Suprapubic skin (tissue), 4 donors: ENCODE measurements at regions not wholly inside any gene's neighbourhood (a gene's known extent, or its start where the extent isn't known, plus 50 kb on each side); places are given as distances from the start of the nearest gene placed in this dataset.

ENCODE experiments used
- DNase-seq, 2 donors: peaks; one replicate each; pipeline ENCODE4 v3.0.0-alpha.2; 2019; ENCODE audit warnings: low spot score in 2 of 2
- H3K27ac ChIP-seq: fragments of 200-600 bp; sonication (generic); one replicate; pipeline ENCODE4 v1.5.1; 2019
- H3K27me3 ChIP-seq: fragments of 200-600 bp; sonication (generic); one replicate; pipeline ENCODE4 v1.5.1; 2019
- H3K36me3 ChIP-seq: fragments of 200-600 bp; sonication (generic); one replicate; pipeline ENCODE4 v1.5.1; 2019
- H3K4me1 ChIP-seq: fragments of 200-600 bp; sonication (generic); one replicate; pipeline ENCODE4 v1.5.1; 2019
- H3K4me3 ChIP-seq: fragments of 200-600 bp; sonication (generic); one replicate; pipeline ENCODE4 v1.5.1; 2019; ENCODE audit warnings: mild to moderate bottlenecking
- H3K9me3 ChIP-seq: fragments of 200-600 bp; sonication (generic); one replicate; pipeline ENCODE4 v1.5.1; 2019
- EP300 ChIP-seq: sonication (generic); formaldehyde crosslinking; IDR thresholded peaks from one replicate; pipeline ENCODE4 v1.6.1; 2017; ENCODE audit warnings: antibody characterized with exemption
- POLR2A ChIP-seq, 2 donors: fragments of 450-650 bp; IDR thresholded peaks; one replicate each; pipeline ENCODE4 v1.6.1; 2017; ENCODE audit warnings: antibody characterized with exemption in 2 of 2, mild to moderate bottlenecking in 2 of 2, moderate library complexity in 2 of 2
- POLR2AphosphoS5 ChIP-seq, 3 donors: sonication (generic); formaldehyde crosslinking; IDR thresholded peaks; one replicate each; pipeline ENCODE4 v1.6.1; 2017; ENCODE audit warnings: antibody characterized with exemption in 3 of 3
- WGBS: methylation state at CpG from one replicate; pipeline ENCODE4 v1.1.5; 2018; 5-methylcytosine and 5-hydroxymethylcytosine counted together
- TF ChIP-seq, protein P1 (sequence below), 2 donors: fragments of 200-600 bp in 1 of 2; fragments of 450-650 bp in 1 of 2; sonication (generic) in 1 of 2; IDR thresholded peaks; one replicate each; pipeline ENCODE4 v1.5.1; 2016 to 2019; ENCODE audit warnings: antibody characterized with exemption in 2 of 2, mild to moderate bottlenecking in 1 of 2, moderate library complexity in 1 of 2

DNA sequence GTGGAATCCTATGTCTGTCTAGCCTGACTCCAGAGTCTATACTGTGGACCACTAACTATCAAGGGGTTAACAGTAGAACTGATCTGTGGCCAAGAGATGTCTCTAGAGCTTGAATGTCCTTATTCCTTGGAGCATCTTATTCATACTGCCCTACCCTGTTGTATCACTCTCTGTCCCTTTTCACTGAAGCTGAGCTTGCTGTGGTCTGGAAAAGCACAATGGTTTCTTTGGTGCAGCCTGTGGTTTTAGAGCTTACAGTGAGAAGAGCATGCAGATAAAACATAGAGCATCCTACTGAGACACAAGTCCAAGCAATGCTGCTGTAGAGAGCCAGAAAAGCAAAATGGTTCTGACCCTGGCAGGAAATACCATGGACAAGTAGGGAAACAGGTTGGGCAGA lies 367.0 kb upstream of the ATP2B1 start:
- Histone ChIP-seq H3K36me3 (no peaks in the 10 kb centered on the region), H3K9me3 (no peaks in the 10 kb centered on the region), H3K4me3 (no peak overlapping the region), H3K4me1 (no peaks in the 10 kb centered on the region), H3K27me3 (no peaks in the 10 kb centered on the region), H3K27ac (no peak overlapping the region)
- TF ChIP-seq, protein P1, sequence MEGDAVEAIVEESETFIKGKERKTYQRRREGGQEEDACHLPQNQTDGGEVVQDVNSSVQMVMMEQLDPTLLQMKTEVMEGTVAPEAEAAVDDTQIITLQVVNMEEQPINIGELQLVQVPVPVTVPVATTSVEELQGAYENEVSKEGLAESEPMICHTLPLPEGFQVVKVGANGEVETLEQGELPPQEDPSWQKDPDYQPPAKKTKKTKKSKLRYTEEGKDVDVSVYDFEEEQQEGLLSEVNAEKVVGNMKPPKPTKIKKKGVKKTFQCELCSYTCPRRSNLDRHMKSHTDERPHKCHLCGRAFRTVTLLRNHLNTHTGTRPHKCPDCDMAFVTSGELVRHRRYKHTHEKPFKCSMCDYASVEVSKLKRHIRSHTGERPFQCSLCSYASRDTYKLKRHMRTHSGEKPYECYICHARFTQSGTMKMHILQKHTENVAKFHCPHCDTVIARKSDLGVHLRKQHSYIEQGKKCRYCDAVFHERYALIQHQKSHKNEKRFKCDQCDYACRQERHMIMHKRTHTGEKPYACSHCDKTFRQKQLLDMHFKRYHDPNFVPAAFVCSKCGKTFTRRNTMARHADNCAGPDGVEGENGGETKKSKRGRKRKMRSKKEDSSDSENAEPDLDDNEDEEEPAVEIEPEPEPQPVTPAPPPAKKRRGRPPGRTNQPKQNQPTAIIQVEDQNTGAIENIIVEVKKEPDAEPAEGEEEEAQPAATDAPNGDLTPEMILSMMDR (IDR thresholded peaks at IDR 0.05) = no peak
- TF ChIP-seq POLR2A (IDR thresholded peaks at IDR 0.05) (no peak), EP300 (no peak), POLR2AphosphoS5 (IDR thresholded peaks at IDR 0.05) (no peak)
- no peak for DNase-seq

DNA sequence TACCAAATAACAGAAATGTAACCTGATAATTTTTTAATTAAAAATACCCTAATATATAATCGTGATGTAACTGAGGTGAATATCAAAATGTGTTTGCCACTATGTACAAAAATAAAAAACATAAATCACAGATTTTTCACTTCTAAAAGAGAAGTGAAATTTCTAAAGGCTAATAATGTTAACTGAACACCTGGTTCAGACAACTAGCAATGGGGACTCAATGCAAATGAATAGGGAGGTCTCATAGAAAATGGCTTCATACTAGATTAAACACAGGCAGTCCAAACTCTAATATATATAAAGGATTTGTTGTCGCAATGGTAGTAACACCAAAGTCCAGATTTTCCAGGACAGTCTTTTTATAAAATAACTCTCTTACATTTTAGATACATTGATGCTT lies 365.4 kb upstream of the ATP2B1 start:
- 87% methylated on average over 2 of the region's 2 CpGs for WGBS
- Histone ChIP-seq H3K27ac (no peak overlapping the region), H3K36me3 (no peaks in the 10 kb centered on the region), H3K27me3 (no peaks in the 10 kb centered on the region), H3K9me3 (no peaks in the 10 kb centered on the region), H3K4me1 (no peaks in the 10 kb centered on the region), H3K4me3 (no peak overlapping the region)
- no peak for DNase-seq
- TF ChIP-seq POLR2A (IDR thresholded peaks at IDR 0.05) (no peak), EP300 (no peak), POLR2AphosphoS5 (IDR thresholded peaks at IDR 0.05) (no peak)
- TF ChIP-seq, protein P1 (IDR thresholded peaks at IDR 0.05) = no peak

DNA sequence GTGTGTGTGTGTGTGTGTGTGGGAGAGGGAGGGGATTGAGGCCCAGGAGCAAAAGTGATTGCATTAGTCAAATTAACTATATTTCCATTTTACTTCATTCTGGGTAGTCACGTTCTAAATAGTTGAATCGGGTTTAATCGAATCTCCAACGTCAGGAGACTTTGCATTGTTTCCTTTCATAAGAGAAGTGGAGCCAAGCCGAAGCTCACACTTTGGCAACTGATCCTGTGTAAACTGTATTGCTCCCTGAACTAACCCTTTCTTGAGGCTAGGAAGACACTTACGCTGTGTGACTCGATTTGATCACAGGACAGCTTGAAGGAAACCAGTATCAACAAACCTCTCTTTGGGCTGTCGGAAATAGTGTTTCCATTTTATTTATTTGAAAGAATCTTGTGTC lies 363.4 kb upstream of the ATP2B1 start:
- DNase-seq = no peak

DNA sequence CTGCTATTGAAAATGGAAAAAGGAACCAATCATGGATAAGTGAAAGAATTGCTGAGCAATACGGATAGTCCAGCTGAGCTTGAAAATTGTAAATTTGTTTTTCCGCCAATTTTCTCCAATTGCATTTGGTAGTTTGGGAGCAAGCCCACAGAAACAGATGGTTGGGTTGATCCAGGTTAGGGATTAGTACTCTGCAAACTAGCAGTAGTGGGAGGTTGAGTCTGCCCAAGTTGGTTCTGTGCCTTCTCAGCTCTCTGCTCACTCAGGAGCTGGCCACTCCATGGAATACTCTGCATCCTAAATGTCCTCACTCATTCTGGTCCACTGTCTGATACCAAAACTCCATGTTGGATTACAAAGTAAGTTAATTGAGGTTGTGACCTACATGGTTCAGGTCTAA lies 361.1 kb upstream of the ATP2B1 start:
- Histone ChIP-seq H3K36me3 (no peaks in the 10 kb centered on the region), H3K4me3 (no peak overlapping the region), H3K9me3 (no peaks in the 10 kb centered on the region), H3K4me1 (peaks cover 9% of the 10 kb centered on the region), H3K27me3 (no peaks in the 10 kb centered on the region), H3K27ac (no peak overlapping the region)
- DNase-seq = no peak
- 95% methylated on average over 2 of the region's 2 CpGs for WGBS
- no peak for TF ChIP-seq POLR2AphosphoS5 (IDR thresholded peaks at IDR 0.05)
- TF ChIP-seq, protein P1 (IDR thresholded peaks at IDR 0.05) = no peak
- no peak for TF ChIP-seq POLR2A (IDR thresholded peaks at IDR 0.05)
- TF ChIP-seq EP300 = no peak

More for the DNA sequence above, 363.4 kb upstream of the ATP2B1 start:
- H3K9me3 ChIP-seq = no peaks in the 10 kb centered on the region
- H3K36me3 ChIP-seq = no peaks in the 10 kb centered on the region
- no peaks in the 10 kb centered on the region for H3K27me3 ChIP-seq
- no peak overlapping the region for H3K4me3 ChIP-seq
- 92% methylated on average over 8 of the region's 8 CpGs for WGBS
- no peak overlapping the region for H3K27ac ChIP-seq
- H3K4me1 ChIP-seq = no peaks in the 10 kb centered on the region
- no peak for TF ChIP-seq EP300
- TF ChIP-seq, protein P1 (IDR thresholded peaks at IDR 0.05) = no peak
- TF ChIP-seq POLR2AphosphoS5 (IDR thresholded peaks at IDR 0.05) = no peak
- TF ChIP-seq POLR2A (IDR thresholded peaks at IDR 0.05) = no peak

DNA sequence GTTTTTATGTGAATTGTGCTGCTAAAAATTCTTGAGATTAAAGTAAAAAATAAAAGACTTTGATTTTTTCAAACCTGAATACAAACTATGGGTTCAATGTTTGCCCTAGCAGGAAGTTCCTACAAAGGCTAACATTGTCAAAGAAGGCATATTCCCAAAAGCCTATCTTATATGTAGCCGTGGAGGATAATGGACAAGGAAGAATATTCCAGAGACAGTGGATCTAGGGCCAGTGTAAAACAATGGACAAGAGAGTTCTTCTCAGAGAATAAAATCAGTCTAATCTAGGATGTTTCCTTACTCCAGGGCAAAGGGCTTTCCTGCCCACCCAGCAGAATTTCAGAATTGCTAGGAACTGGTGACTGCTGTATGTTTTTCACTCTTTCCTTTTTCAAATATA lies 359.2 kb upstream of the ATP2B1 start:
- H3K27me3 ChIP-seq = no peaks in the 10 kb centered on the region
- 93% methylated on average over 1 of the region's 1 CpG for WGBS
- no peak for DNase-seq
- TF ChIP-seq, protein P1 (IDR thresholded peaks at IDR 0.05) = no peak
- no peak for TF ChIP-seq POLR2AphosphoS5 (IDR thresholded peaks at IDR 0.05)
- no peak for TF ChIP-seq POLR2A (IDR thresholded peaks at IDR 0.05)
- TF ChIP-seq EP300 = no peak
- peaks cover 9% of the 10 kb centered on the region for H3K4me1 ChIP-seq
- H3K27ac ChIP-seq = no peak overlapping the region
- H3K9me3 ChIP-seq = no peaks in the 10 kb centered on the region
- H3K4me3 ChIP-seq = no peak overlapping the region
- H3K36me3 ChIP-seq = no peaks in the 10 kb centered on the region
